GM19023 (cell line): ENCODE measurements at regions not wholly inside any gene's neighbourhood (a gene's known extent, or its start where the extent isn't known, plus 50 kb on each side); places are given as distances from the start of the nearest gene placed in this dataset.

ENCODE experiments used
- ATAC-seq: cut with Tn5 transposase; IDR thresholded peaks from one replicate; pipeline ENCODE4 v1.9.1; 2021; ENCODE audit warnings: mild to moderate bottlenecking, moderate library complexity; ENCODE audit not compliant: unreplicated experiment

GRCh38 chr13:21316376-21316775 lies 139.9 kb downstream of the MRPL57 start:
- no peak for ATAC-seq

DNA sequence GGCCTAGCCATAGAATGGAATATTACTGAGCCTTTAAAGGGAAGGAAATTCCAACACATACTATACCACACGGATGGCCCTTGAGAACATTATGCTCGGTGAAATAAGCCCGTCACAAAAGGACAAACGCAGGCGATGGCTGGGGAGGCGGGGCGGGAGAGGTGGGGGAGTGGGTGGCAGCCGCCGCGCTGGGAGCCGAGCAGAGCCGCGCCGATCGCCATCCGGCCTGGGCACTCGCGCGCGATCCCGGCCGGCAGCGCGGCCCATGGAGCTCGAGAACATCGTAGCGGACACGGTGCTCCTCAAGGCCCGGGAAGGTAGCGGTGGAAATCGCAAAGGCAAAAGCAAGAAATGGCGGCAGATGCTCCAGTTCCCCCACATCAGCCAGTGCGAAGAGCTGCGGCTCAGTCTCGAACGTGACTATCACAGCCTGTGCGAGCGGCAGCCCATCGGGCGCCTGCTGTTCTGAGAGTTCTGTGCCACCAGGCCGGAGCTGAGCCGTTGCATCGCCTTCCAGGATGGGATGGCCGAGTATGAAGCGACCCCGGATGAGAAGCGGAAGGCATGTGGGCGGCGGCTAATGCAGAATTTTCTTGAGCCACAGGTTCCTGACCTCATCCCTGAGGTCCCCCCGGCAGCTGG lies 140.1 kb downstream of the ZDHHC20 start:
- no peak for ATAC-seq

DNA sequence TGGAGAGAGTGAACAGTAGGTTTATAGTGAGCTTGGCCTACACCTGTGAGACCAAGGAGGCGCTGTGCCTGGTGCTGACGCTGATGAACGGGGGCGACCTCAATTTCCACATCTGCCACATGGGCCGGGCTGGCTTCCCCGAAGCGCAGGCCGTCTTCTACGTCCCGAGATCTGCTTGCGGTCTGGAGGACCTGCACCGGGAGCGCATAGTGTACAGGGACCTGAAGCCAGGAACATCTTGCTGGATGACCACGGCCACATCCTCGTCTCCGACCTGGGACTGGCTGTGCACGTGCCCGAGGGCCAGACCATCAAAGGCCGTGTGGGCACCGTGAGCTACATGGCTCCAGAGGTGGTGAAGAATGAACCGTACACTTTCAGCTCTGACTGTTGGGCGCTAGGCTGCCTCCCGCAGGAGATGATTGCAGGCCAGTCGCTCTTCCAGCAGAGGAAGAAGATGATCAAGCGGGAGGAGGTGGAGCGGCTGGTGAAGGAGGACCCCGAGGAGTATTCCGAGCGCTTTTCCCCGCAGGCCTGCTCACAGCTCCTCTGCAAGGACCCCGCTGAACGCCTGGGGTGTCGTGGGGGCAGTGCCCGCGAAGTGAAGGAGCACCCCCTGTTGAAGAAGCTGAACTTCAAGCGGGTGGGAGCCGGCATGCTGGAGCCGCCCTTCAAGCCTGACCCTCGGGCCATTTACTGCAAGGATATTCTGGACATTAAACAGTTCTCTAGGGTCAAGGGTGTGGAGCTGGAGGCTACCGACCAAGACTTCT lies 139.0 kb downstream of the ZDHHC20 start:
- ATAC-seq: no peak

DNA sequence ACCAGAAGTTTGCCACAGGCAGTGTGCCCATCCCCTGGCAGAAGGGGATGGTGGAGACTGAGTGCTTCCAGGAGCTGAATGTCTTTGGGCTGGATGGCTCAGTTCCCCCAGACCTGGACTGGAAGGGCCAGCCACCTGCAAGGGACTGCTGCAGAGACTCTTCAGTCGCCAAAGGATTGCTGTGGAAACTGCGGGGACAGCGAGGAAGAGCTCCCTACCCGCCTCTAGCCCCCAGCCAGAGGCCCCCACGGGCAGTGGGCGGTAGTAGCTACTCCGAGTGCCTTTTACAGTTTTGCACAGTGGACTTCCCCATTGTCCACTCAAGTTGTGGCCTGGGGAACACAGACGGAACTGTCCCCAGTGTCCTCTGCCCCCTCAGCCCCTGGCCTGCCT lies 138.5 kb downstream of the ZDHHC20 start:
- no peak for ATAC-seq

GRCh38 chr13:21321269-21321668 lies 137.8 kb downstream of the ZDHHC20 start:
- ATAC-seq: no peak

GRCh38 chr13:21322327-21322965 lies 136.7 kb downstream of the ZDHHC20 start:
- no peak for ATAC-seq
